HTERT RPE-1 (cell line): ENCODE measurements at regions not wholly inside any gene's neighbourhood (a gene's known extent, or its start where the extent isn't known, plus 50 kb on each side); places are given as distances from the start of the nearest gene placed in this dataset.

ENCODE experiments used
- in situ Hi-C: fragments of 300-500 bp; cut with MboI; formaldehyde crosslinking; loops from 4 replicates; pipeline ENCODE4 v1.14.3; 2020; ENCODE audit warnings: low sequenced_read_pairs

DNA sequence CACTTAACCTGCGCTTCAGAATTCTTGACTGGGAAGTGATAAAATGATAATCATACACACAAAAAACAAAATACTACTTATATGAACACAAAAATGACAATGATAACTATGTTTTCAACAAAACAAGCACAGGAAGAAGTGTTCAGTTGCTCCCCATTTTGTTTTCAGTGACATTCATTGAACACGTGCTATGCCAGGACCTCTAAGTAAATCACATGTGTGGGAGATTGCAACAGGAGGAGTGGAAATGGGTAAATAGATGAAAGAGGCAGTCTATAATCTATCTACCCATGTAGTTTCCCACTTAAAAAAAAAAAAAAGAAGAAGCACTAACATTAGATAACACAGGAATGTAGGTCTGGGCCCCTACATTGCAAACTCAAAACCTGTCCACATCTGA lies 183.5 kb upstream of the HNRNPA3 start:
- in situ Hi-C loops = no loop called here

DNA sequence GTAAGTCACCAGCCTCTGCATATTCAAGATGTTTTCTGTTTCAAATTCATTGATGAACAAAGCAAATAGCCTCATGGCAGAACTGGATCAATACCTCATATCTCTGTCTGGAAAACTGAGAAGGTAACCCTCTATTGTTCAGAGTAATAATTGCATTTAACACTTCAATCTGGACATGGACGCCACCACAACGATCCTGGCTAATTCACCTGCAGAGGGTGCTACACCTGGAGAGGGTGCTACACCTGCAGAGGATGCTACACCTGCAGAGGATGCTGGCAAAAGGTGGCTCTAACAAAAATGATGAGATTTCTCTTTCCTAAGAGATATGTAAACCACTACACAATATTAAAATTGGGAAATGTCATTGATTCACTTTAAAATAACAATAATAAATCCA lies 183.1 kb upstream of the HNRNPA3 start:
- in situ Hi-C loops = no loop called here

DNA sequence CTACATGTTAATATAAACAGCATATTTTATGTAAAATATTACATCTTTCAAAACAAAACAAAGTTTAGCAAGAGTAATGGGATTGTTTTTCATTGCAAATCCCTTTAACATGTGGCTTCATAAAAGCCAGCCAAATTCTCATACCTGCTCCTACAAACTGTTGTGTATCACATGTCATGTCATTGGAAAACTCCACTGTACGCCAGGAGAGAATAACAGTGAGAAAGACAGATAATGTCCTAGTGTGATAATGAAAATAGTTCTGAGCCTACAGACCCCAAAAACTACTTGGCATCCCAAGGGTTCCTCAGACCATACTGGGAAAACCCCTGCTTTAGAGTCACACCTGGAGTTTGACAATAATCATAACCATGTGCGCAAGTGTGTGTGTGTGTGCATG lies 182.7 kb upstream of the HNRNPA3 start:
- in situ Hi-C loops = no loop called here

DNA sequence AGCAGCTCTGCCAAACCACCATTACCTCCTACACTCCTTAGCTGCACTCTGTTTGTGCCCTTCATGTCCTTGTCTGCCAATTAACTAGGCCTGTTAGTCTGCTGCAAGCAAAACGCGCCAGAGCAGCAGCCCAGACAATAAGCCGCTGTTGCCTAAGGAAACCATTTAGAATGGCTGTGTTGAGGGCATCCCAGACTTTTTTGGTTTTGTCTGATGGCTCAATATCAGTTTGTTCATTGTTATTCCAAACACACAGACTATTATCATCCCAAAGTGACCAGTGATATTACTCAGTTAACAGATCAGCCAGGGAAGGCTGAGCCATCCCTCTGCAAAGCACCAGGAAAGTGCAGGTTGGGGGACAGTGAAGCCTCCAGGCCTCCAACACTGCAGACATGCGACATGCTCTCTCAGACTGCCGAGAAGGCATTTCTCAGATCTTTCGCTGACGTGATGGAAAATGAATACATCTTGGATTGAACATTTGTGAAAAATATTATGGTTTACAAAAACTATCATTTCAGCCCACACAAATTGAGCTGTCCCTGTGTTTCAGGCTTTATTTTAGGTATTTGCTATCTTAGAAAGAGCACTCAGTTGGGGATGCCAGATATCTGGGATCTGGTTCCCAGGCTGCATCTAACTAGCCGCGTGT lies 182.0 kb upstream of the HNRNPA3 start:
- in situ Hi-C loops = no loop called here

DNA sequence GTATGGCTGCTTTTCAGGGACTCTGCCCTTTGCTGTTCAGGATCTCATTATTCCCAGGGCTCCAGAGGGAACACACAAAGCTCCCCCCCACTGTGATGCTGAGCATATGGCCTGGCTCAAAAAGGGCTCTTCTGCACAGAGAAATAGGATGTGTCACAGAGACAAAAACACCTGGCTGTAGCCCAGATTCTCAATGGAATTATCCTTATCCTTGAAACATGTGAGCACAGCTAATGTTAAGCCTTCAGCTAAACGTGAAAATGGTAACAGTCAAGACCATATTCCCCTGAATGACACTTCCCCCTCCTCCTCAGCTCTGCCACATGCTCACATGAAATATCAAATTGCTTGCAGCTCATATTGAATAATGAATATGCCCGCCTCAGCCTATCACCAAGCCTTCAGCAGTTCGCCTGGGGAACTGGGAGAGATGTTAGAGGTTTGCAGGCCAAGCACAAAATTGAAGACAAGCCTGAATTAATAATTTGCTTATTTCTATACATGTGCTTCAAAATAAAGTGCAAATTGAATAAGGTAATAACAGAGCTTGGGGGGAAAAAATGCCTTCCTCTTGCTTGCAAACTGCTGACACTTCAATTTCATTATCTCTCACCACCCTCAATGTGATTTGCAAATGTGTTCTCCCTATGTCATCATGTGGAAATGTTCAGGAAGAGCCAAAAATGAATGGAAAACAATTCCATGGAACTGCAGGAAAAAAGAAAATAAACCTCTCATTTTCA lies 181.0 kb upstream of the HNRNPA3 start:
- in situ Hi-C loops = no loop called here

DNA sequence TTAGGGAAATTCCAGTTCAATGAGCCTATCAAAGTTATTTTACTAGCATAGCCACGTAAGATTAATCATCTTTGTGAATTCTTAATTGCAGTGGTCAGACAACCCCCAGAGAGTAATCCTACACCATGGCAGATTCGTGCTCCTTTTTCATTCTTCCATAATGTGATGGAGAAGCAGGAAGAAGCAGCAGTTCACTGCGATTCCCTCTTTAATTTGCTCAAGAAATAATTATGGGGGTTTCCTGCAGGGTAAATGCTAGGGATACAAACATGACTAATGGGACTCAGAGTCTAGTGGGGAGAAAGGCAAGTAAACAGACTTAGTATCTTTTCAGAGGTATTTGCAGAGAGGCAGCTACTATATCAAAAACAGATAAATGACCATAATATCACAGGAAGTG lies 175.8 kb upstream of the HNRNPA3 start:
- in situ Hi-C loops = no loop called here

DNA sequence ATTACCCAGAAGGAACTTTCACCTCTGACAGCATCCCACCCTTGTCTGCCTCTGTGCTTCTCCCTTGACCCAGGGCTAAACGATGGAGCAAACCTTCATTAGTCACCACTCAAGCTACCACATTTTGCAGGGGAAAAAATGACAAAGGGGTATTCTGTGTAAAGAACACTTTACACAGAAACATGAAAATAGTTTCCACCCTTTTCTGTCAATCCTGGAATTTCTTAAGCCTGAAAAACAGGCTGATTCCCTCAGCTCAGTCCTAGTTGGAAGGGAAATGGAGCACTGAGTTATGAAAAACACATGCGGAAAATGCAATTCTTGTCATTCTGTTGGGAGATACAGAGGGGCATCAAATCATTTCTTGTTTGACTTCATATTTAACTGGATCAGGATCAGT lies 175.0 kb upstream of the HNRNPA3 start:
- in situ Hi-C loops = no loop called here

DNA sequence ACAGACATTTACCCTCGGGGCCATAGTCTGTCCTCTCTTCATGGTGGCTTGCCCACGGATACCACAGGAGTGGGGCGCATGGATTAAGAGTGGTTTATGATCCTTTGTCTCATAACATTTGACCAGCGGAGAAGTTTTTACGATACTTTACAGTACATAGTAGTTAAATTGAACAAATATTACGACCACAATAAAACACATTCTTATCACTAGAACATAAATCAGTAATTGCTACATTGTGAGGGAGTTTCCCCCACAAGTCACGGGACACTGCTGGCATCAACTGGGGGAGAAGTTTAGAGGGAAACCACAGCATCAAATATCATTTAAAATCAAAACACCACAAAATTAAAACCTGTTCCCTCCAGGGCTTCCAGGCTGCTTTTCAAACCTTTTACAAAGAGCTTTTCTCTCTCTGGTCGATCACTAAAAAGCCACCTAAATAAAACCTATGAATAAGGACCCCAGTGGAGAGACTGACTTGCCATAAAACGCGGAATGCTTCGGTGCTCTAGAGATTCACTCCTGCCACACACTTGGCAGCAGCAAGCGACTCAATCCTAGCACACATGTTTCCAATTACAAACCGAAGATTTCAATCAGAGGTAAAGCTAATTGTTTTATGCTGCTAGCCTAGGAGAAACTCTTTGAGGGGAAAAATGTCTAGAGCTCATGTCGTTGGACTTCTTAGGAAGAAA lies 173.7 kb upstream of the HNRNPA3 start:
- in situ Hi-C loops = no loop called here

DNA sequence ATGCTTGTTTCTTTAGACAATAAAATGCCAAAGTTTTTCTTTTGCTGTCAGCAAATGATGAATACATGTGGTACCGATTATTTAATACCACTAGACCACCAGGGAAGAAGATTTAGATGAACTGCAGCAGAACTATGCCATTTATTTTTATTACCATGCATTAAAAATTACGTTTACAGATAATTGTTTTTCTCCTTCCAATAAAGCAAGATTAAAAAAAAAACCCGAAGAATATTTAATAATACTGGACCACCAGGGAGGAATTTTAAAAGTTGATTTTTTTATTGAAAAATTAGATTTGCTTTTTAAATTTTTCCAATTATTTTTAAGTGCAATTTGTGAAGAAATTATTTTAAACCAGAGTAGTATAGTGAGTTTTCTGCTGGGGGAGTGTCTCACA lies 170.3 kb upstream of the HNRNPA3 start:
- in situ Hi-C loops = no loop called here

DNA sequence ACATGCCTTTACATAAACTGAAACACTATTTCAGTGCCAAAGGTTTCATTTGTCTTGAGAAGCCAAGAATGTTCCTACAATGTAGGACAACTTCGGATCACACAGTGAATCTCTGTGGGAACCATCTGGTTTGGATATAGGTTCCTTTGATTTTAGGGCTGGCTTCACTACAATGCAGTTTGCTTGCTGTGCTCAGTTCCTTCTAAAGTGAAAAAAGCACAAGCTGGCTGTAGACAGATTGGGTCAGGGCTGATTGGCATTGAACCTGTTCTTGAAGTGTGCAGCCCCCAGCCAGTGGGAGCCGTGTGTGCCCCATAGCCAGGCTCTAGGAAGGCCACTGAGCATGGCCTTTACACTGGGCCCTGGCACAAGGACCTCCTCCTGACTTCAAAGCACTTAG lies 167.9 kb upstream of the HNRNPA3 start:
- in situ Hi-C loops = no loop called here

DNA sequence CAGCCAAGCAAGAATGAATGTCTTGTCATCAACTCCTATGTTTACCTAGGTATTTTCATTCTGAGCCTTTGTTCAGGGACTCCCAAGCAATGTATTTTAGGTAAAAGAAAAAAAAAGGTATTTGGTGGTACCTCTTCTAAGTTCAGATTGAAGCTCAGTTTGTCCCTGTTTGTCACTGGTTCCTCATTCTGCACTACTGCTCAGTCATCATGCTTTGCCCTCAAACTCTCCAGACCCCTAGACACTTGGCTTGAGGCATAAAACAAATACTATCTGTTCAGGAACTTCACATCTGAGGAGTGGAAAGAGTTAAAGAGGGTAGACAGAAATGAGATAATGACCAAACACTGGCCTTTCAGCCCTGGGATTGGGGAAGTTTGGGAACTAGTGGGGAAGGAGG lies 163.6 kb upstream of the HNRNPA3 start:
- in situ Hi-C loops = no loop called here

DNA sequence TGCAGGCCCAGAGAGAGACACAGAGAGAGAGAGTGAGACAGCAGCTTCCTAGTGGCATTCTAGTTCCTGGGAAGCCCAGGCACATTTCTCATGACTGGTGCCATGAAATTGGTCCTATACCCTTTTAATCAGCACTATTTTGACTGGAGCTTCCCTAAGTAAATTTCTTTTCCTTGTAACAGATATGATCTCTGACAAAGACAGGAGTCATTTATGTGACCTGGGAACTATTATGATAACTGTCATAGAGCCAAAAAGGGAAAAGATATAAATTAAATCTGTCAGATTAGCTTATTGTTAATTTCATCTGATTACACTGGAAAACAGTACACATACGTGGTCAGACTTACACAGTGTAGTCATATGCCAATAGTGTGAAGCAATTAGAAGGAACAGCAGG lies 161.3 kb upstream of the HNRNPA3 start:
- in situ Hi-C loops = no loop called here

DNA sequence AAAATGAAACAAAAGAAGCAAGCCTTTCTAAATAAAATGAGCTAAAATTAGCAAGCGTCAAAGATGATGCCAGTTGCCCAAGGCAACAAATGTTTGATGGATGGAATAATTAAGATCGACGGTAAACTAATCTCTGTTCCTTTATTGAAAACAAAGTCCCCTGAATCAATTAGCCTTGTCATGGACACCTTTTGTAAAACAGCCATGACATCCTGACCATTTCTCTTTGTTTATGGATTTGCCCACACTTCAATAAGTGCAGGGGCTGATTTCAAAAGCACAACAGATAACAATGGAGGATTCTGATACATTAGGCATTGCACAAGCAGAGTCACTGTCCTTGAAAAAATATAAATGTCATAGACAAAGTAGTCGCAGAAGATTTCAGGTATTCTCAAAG lies 160.1 kb upstream of the HNRNPA3 start:
- in situ Hi-C loops = no loop called here

DNA sequence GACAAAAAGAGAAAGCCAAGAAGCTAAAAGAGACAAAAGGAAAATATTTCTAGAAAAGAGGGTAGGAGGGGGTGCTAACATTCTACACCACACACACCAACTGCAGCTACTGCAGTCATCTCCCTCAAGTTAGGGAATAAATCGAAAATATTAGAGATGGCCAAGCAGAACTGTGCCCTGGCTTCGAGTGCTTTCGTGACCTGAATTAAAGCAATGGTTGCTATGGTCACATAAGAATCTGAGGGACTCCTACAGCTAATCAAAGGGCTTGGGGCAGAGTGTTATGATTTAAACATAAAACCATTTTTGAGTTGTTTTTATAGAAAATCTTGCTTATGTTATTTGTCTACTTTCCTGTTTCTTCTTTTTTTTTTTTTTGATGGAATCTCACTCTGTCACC lies 159.6 kb upstream of the HNRNPA3 start:
- in situ Hi-C loops = no loop called here

DNA sequence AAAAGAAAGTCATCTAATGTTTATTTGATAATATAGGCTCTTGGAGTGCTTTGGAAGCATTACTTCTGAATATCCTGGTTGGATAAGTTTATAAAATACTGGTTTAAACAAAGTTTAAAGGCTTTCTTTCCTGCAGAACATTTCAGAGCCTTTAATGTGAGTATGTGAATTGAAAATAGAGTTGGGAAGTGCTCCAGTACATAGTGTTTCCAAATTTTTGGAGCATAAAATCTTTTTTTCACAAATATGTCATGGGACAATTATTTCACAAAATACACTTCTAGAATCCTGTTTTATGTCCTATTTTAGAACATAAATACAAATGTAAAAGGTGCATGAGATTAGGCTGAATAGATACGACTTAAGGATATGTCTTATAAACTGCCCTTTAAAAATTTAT lies 158.9 kb upstream of the HNRNPA3 start:
- in situ Hi-C loops = no loop called here

DNA sequence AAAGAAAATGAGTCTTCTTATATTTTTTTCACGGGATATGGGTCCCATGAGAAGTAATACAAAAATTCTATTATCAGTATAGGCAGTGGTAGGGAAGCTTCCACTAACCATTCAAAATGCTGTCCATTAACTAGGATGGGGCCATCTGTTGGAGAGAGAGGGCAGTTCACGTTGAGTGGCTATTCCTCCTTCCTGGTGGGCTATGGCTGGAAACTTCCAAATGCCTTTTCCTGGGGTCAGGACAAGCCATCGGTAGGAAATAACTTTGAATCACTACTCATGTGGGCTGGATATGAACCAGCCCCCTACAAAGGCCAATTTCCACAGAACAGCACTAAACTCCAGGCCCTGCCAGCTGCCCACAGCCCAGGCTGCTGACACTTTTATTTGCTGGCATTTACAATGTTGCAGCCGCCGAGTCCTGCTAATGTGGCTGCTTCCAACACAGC lies 156.1 kb upstream of the HNRNPA3 start:
- in situ Hi-C loops = no loop called here

DNA sequence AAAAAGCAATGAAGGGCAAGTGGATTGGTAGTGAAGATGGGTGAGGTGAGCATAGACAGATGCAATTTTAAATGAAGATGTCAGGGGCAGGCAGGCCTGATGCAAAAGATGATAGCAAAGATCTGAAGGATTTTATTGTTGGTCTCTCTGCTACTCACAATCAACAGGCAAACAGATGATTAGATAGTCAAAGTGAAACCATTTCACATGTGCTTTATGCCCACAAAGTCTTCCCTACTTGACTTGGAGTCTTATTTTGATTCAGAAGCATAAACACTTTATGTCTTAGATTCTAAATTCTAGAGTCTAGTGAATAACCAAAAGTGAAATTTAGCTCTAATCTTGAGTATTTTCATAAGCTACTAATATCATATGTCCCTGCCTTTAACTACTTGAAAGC lies 153.8 kb upstream of the HNRNPA3 start:
- in situ Hi-C loops = no loop called here

DNA sequence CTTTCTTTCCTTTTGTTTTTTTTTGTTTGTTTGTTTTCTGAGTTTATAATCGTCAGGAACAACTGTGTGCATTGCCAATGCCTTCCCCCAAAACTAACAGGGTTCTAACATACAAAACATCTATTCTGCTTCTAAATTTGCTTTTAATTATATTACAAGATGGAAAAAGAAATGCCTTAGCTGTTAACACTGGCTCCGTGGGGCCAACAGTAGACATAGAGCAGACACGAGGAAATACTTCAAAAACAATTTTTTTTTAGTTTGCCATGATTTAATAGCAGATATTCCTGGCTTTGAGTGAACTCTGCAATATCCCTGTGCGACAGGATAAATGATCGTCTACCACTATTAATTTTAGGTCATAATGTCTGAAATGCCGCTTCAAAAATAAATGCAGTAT lies 153.3 kb upstream of the HNRNPA3 start:
- in situ Hi-C loops = no loop called here

DNA sequence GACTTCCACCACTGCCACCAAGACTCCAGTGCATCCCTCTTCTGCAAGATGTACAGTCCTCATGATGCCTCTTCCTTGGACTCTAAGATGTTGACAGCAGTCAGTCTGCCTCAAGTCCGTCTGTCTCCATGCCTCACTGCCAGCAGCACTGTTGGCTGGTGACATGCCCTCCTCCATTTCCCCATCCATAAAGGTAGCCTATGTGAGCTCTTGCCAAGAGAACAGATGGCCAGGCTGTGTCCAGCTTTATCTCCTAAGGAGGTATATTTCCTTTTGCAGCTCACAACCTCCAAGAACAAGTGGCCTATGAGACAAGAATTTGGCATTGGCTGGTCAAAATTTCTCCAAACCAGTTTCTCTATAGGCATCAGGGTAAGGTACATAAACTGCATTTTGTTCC lies 149.3 kb upstream of the HNRNPA3 start:
- in situ Hi-C loops = no loop called here

DNA sequence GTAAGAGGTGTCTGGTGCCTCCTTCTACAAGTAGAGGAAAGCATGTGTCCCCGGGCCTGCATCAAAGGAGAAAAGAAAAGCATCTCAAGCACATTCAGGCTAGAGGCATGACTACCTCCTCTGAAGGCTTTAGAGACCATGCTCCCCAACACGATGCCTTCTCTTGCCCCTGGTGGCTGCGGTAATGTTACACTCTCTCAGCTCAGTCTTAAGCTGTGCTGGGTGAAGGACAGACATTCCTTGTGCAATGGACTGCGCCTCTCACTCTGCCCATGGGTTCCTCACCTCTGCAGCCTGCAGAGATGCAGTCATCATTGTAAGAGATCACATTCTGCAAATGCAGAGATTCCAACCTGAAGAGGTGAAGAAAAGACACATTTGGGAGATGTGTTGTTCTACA lies 148.2 kb upstream of the HNRNPA3 start:
- in situ Hi-C loops = no loop called here

DNA sequence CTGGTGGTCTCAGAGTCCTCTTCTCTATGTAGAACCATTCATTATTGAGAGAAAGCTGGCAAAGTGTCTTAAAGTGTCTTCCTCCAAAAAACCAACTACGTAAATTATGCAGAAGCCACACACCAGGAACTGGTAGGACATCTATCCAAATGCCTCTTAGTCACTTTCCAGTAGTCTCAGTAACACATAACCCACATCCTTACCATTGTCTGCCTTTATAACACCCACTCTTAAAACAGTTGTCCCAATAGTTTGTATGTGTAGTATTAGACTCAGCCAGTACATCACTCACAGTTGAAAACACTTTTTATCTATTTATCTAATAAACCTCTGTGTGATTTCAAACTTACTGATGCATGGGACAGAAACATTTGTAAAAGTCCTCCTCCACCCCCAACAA lies 143.6 kb upstream of the HNRNPA3 start:
- in situ Hi-C loops = no loop called here

DNA sequence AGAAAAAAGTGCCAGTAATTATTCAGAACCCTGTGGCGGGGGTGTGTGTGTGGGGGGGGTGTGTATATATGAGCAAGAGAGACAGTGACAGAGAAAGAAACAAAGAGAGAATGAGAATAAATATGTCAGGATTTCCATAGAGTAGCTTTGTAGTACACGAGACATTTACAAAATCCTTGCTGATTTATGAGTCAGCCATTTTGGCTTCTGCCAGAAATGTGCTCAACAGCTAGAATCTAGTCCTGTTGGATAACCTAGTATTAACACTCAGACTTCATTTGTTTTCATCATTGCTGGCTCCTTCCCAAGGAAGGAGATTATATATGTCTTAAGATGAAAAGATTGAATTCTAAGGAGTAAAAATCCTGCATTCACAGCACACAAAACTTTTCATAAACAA lies 140.5 kb upstream of the HNRNPA3 start:
- in situ Hi-C loops = no loop called here
